ENCODE measurements at regions not wholly inside any gene's neighbourhood (a gene's known extent, or its start where the extent isn't known, plus 50 kb on each side); places are given as distances from the start of the nearest gene placed in this dataset.

DNA sequence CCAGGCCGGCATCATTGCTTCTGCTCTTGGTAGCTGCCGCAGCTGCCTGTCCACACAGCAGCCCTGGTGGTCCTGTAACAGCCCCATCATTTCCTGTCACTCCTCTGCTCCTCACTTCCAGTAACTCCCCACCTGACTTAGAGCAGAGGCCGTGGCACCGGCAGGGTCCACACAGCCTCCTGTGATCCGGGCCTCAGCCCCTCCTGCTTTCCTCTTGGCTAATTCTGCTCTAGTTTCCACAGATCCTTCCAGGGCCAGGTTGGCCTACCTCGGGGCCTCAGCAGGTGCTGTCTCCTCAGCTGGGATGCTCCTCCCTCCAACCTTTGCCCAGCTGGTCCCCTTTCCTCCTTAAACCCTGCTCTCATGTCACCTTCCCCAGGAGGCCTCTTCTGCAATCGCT, 80.2 kb downstream of the FZD10 start:
- Mint-ChIP-seq H3K27me3 (ENCODE audit: low read depth in 3 of 3) (peaks cover 1 to 3% (median 2%) of the 10 kb centered on the region in 3 donors), H3K27ac (no peak overlapping the region), H3K36me3 (no peaks in the 10 kb centered on the region), H3K4me3 (no peak overlapping the region), H3K9me3 (peaks cover 0 to 5% (median 0%) of the 10 kb centered on the region in 6 donors), H3K4me1 (no peaks in the 10 kb centered on the region)
- no peak for DNase-seq

DNA sequence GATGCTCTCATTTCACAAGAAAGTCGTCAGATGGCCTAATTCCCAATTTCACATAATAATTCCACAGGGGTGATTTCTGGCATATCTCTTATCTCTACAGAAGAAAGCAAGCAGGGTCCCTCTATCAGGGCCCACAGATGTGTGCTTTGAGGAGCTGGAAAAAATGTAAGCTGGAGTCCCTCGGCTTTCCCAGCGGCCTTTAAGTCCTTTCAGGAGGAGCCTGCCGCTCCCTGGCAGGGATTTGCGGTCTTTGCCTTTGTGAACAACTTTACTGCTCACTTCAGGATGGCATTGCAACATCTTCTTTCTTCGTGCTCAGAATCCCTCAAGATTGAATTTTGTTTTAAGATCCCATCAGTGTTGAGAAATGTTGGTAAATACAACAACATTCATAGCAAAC, 83.0 kb downstream of the FZD10 start:
- Mint-ChIP-seq H3K9me3 (peaks cover 0 to 6% (median 0%) of the 10 kb centered on the region in 6 donors), H3K4me1 (no peaks in the 10 kb centered on the region), H3K36me3 (no peaks in the 10 kb centered on the region), H3K4me3 (no peak overlapping the region), H3K27ac (no peak overlapping the region), H3K27me3 (ENCODE audit: low read depth in 3 of 3) (peaks cover 2 to 5% (median 3%) of the 10 kb centered on the region in 3 donors)
- DNase-seq = no peak

DNA sequence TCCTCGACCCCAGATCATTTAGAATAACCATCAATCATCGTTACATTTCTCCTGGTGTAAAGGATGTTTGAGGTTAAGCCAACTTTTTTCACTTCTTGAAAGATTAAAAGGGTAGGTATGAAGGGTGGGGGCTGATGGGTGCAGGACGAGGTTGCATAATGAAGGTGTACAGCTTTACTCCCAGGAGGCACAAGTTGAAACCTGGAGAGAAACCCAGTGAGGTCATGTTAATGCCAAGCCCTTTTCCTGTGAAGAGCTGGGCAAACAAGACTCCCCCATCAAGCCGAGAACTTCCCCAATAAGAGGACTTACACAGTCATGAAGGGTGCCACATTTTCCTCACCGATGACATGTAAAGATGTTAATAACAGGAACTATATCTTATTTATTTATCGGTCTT, 84.3 kb downstream of the FZD10 start:
- Mint-ChIP-seq H3K9me3 (peaks cover 0 to 3% (median 0%) of the 10 kb centered on the region in 6 donors), H3K36me3 (no peaks in the 10 kb centered on the region), H3K27me3 (ENCODE audit: low read depth in 3 of 3) (peaks cover 2 to 5% (median 3%) of the 10 kb centered on the region in 3 donors), H3K4me1 (no peaks in the 10 kb centered on the region), H3K27ac (no peak overlapping the region), H3K4me3 (no peak overlapping the region)
- no peak for DNase-seq

DNA sequence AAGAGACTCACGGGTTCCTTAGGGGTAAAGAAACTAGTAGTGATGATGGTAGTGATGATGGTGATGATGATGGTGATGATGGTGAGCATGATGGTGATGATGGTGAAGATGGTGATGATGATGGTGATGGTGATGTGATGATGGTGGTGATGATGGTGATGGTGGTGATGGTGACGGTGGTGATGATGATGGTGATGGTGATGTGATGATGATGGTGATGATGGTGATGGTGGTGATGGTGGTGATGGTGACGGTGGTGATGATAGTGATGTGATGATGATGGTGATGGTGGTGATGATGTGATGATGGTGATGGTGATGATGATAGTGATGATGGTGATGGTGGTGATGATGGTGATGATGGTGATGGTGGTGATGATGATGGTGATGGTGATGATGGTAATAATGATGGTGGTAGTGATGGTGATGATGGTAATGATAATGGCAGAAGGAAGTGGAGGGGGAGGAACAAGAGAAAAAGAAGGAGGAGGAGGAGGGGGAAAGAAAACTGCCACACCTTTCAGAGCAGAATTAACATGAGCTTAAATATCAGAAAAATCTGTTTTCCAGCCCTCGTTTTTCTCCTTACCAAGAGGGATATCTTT, 85.5 kb downstream of the FZD10 start:
- Mint-ChIP-seq H3K4me1 (no peaks in the 10 kb centered on the region), H3K36me3 (no peaks in the 10 kb centered on the region), H3K27ac (no peak overlapping the region), H3K27me3 (ENCODE audit: low read depth in 3 of 3) (peaks cover 0 to 4% (median 3%) of the 10 kb centered on the region in 3 donors), H3K9me3 (peaks cover 0 to 3% (median 0%) of the 10 kb centered on the region in 6 donors), H3K4me3 (peak overlapping the region in 1 of 5 donors; percentile 10)
- DNase-seq = no peak

DNA sequence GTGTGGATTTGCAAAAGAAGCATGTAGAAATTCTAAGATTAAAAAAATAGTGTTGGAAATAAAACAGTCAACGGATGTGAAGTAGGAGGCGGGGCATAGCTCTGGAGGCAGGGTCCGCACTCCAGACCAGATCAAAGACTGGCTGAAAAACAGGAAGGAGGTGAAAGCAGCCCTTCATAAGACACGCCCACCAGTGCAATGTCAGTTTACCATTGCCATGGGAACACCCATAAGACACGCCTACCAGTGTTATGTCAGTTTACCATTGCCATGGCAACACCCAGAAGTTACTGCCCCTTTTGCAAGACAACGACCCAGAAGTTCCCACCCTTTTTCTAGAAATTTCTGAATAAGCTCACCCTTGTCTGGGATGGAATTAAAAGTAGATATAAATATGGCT, 87.1 kb downstream of the FZD10 start:
- H3K9me3 Mint-ChIP-seq = peaks cover 0 to 3% (median 0%) of the 10 kb centered on the region in 6 donors
- H3K27ac Mint-ChIP-seq = peak overlapping the region in 1 of 6 donors; percentile 26
- no peak overlapping the region for H3K4me3 Mint-ChIP-seq
- peaks cover 0 to 6% (median 5%) of the 10 kb centered on the region in 3 donors for H3K27me3 Mint-ChIP-seq (ENCODE audit: low read depth in 3 of 3)
- no peaks in the 10 kb centered on the region for H3K36me3 Mint-ChIP-seq
- H3K4me1 Mint-ChIP-seq = no peaks in the 10 kb centered on the region
- no peak for DNase-seq

DNA sequence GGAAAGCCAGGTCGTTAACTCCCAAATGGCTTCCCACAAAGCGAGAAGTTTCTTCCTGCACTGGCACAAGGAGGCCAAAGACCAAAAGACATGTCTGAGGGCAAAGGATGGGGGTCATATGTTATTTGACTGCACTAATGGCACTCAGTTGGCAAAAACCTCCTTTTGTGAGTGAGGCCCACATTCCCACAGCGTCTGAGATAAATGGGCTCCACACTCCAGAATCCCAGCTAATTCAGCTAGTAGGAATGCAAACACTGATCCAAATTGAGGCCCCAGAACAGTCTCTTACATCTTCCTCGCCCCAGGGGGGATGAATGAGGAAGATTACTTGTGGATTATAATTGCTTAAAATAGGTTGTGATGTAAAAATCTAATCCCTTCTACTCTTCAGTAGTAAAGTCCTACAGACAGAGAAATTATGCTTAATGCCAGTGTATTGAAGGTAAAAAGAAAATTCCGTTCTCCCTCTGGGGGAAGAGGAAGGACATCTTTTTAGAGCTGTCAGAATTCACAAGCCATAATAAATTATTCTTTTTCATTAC, 86.4 kb upstream of the PIWIL1 start:
- Mint-ChIP-seq H3K4me3 (no peak overlapping the region), H3K27ac (no peak overlapping the region), H3K36me3 (no peaks in the 10 kb centered on the region), H3K9me3 (peaks cover 0 to 3% (median 0%) of the 10 kb centered on the region in 6 donors), H3K4me1 (no peaks in the 10 kb centered on the region), H3K27me3 (ENCODE audit: low read depth in 3 of 3) (peaks cover 0 to 6% (median 5%) of the 10 kb centered on the region in 3 donors)
- DNase-seq = no peak

DNA sequence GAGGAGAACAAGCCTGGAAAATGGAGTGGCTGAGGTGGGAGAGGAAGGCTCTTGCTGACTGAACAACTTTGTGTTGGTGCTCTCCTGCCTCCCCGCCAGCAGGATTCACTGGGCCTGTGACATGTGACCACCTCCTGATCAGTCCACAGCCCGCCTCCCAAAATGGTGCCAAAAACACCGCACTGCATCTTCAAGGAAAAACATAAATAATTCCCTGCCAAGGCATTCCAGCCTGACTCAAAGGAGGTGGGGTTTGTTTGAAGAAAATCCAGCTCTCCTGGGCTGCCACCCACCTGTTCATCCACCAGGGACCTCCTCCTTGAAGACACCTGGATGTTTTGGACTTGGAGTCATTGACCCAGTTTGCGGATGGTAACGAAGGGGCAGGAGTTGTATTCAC, 83.8 kb upstream of the PIWIL1 start:
- Mint-ChIP-seq H3K27me3 (ENCODE audit: low read depth in 3 of 3) (peaks cover 0 to 6% (median 3%) of the 10 kb centered on the region in 3 donors), H3K9me3 (no peaks in the 10 kb centered on the region), H3K4me3 (no peak overlapping the region), H3K27ac (no peak overlapping the region), H3K36me3 (no peaks in the 10 kb centered on the region), H3K4me1 (no peaks in the 10 kb centered on the region)
- no peak for DNase-seq

DNA sequence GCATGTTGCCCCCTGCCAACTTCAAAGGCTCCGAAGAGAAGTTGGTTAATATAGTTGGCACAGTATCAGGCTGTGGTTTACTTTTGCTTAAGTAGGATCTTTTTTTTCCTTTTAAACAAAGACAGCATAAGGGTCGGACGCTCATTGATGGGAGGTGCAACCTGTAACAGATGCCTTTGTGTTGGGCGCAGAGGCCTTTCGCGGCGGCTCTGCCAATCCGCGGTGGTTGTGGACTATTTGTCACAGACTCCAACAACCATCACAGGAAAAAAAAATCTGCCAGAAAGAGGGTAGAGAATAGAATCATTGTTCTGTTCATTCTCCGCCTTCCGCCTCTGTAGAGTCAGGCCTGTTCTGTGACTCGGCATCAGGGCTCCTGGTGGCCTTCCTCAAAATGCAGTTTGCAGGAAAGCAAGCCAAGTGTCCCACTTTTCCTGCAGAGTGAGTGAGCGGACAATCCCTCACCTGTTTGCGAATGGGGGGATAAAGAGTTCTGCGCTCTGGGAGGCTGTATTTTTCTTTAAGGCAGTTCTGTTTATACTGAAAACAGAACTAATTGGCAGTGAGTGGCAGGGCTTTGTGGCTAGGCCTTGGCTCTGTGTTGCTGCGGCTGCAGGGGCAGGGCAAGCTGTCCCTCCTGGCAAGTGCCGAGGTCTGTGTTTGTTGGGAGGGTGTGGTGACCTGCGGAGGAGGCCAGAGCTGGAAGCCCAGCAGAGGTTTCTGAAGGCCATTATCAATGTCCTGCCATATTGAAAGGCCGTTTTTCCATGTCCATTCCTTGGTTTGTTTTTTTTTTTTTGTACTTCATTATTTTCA, 83.0 kb upstream of the PIWIL1 start:
- no peaks in the 10 kb centered on the region for H3K4me1 Mint-ChIP-seq
- no peak overlapping the region for H3K27ac Mint-ChIP-seq
- H3K27me3 Mint-ChIP-seq (ENCODE audit: low read depth in 3 of 3) = peaks cover 0 to 6% (median 3%) of the 10 kb centered on the region in 3 donors
- H3K4me3 Mint-ChIP-seq = no peak overlapping the region
- H3K9me3 Mint-ChIP-seq = peaks cover 0 to 3% (median 0%) of the 10 kb centered on the region in 6 donors
- no peak for DNase-seq
- H3K36me3 Mint-ChIP-seq = no peaks in the 10 kb centered on the region

DNA sequence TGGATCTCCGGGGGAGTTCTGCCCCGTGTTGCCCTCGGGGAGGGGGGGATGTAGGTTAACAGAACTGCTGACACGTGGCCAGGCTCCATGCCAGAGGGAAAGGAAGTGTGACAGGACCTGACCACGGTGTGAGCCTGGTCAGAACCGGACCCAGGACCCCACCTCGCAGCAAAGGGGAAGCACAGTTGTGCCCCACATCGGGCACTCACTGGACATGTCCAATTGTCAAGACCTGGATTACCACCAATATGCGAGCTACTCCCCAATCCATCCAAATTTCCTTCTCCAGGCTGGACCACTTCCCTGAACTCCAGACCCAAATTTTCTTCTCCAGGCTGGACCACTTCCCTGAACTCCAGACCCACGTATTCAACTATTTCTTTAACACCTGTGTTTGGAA, 78.8 kb upstream of the PIWIL1 start:
- no peak overlapping the region for H3K4me3 Mint-ChIP-seq
- DNase-seq = no peak
- no peaks in the 10 kb centered on the region for H3K27me3 Mint-ChIP-seq (ENCODE audit: low read depth in 3 of 3)
- no peaks in the 10 kb centered on the region for H3K4me1 Mint-ChIP-seq
- H3K27ac Mint-ChIP-seq = no peak overlapping the region
- H3K36me3 Mint-ChIP-seq = no peaks in the 10 kb centered on the region
- H3K9me3 Mint-ChIP-seq = peaks cover 0 to 3% (median 0%) of the 10 kb centered on the region in 6 donors

DNA sequence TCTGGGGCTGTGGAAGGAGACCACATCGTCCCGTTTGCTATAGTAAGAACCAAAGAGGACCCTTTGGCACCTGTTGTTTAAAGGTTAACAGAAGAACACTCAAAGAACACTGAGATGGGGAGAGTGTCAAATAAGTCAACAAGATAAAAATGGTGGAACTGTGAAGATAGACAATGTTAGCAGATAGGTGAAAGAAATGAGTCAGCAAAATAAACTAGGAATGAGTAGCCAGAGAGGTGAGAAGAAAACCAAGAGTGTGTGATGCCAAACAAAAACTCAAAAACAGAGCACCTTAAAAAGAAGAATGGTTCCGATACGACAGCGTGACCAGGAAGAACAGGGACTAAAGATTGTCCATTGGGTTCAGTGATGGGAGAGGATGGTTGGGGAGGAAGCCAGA, 74.7 kb upstream of the PIWIL1 start:
- Mint-ChIP-seq H3K9me3 (peaks cover 0 to 3% (median 0%) of the 10 kb centered on the region in 6 donors), H3K4me1 (no peaks in the 10 kb centered on the region), H3K36me3 (no peaks in the 10 kb centered on the region), H3K27ac (no peak overlapping the region), H3K27me3 (ENCODE audit: low read depth in 3 of 3) (no peaks in the 10 kb centered on the region), H3K4me3 (no peak overlapping the region)
- no peak for DNase-seq

DNA sequence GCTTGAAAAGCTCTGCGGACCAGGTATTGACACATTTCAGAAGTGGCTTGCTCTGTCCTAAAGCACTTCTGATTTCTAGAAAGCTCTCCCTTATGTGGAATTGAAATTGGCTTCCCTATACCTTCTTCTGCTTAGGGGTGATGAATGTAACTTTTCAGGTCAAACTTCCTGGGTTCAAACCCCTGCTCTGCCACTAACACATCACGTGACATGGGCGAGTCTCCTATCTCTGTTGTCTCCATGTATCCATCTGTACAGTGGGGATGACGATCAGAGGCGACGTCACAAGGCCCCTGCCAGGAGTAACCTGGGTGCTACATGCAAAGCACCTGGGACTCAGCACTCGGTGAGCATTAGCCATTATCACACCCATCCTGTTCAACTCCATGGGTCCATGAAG, 73.7 kb upstream of the PIWIL1 start:
- H3K9me3 Mint-ChIP-seq = peaks cover 0 to 3% (median 0%) of the 10 kb centered on the region in 6 donors
- no peaks in the 10 kb centered on the region for H3K4me1 Mint-ChIP-seq
- DNase-seq = no peak
- H3K27me3 Mint-ChIP-seq (ENCODE audit: low read depth in 3 of 3) = no peaks in the 10 kb centered on the region
- H3K4me3 Mint-ChIP-seq = no peak overlapping the region
- H3K27ac Mint-ChIP-seq = no peak overlapping the region
- H3K36me3 Mint-ChIP-seq = no peaks in the 10 kb centered on the region

DNA sequence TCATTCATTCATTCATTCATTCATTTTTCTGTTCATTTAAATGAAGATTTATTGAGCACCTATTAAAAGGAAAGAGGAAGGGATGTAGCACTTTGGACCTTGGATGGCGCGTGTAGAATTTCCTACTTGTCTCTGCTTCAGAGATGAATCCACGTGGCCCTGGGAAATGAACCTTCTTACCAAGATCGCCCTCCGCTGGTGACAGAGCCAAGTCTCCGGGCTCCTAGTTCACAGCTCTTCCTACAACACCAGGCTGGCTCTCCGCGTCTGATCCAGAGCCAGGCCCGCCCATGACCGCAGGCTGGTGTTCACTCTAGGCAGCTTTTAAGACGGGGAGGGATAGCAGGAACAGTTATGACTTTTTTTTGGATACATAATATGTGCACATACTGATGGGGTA, 70.9 kb upstream of the PIWIL1 start:
- Mint-ChIP-seq H3K4me1 (no peaks in the 10 kb centered on the region), H3K27me3 (ENCODE audit: low read depth in 3 of 3) (peaks cover 0 to 2% (median 0%) of the 10 kb centered on the region in 3 donors), H3K27ac (no peak overlapping the region), H3K4me3 (no peak overlapping the region), H3K36me3 (no peaks in the 10 kb centered on the region), H3K9me3 (no peaks in the 10 kb centered on the region)
- DNase-seq = no peak

DNA sequence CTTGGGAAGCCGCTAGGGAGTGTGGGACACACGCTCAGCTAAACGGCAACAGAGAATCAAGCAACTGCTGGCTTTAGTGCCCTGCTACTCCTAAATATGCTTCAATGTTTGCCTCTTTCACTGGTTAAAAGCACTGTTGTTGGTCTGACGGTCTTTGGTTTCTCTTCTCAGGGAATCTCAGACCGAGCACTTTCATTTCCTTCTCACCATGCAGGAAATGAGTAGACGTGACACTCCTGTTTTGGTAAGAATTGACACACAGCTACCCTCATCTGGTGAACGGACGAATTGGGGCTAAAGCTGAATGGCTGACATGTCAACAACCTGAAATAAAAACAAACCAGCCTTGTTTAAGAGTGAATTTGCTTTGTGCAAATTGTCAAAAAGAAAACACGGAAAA, 57.5 kb upstream of the PIWIL1 start:
- peaks cover 0 to 6% (median 0%) of the 10 kb centered on the region in 3 donors for H3K27me3 Mint-ChIP-seq (ENCODE audit: low read depth in 3 of 3)
- H3K27ac Mint-ChIP-seq = no peak overlapping the region
- no peak for DNase-seq
- peaks cover 0 to 2% (median 0%) of the 10 kb centered on the region in 6 donors for H3K9me3 Mint-ChIP-seq
- no peaks in the 10 kb centered on the region for H3K36me3 Mint-ChIP-seq
- H3K4me3 Mint-ChIP-seq = no peak overlapping the region
- H3K4me1 Mint-ChIP-seq = no peaks in the 10 kb centered on the region

DNA sequence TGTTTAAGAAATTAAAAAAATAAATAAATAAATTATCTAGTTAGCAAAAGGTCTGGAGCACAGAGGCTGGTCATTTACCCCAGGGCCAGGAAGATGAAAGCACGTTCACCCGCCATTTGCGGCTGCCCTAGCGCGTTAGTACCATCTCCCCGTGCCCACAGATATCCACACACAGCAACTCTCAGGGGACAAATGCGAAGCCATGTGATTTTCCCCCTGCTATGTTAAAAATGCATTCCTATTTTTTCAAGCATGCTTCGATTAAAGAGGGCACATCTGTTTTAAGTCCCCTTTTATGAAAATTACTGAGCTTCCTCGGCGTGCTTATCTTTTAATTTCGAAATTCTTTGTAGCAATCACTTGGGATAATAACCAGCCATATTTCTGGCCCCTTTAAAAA, 56.9 kb upstream of the PIWIL1 start:
- H3K27me3 Mint-ChIP-seq (ENCODE audit: low read depth in 3 of 3) = peaks cover 0 to 6% (median 0%) of the 10 kb centered on the region in 3 donors
- H3K36me3 Mint-ChIP-seq = no peaks in the 10 kb centered on the region
- H3K27ac Mint-ChIP-seq = no peak overlapping the region
- H3K9me3 Mint-ChIP-seq = peaks cover 0 to 2% (median 0%) of the 10 kb centered on the region in 6 donors
- H3K4me3 Mint-ChIP-seq = no peak overlapping the region
- no peak for DNase-seq
- H3K4me1 Mint-ChIP-seq = no peaks in the 10 kb centered on the region
